Colonic mucosa (tissue), 4 donors: ENCODE measurements at regions not wholly inside any gene's neighbourhood (a gene's known extent, or its start where the extent isn't known, plus 50 kb on each side); places are given as distances from the start of the nearest gene placed in this dataset.

Source experiments
- DNase-seq: peaks from one replicate; pipeline ENCODE4 v3.0.0-alpha.2; 2020
- H3K27ac ChIP-seq: fragments of 200-600 bp; one replicate; pipeline ENCODE4 v1.8.0; 2021
- H3K27me3 ChIP-seq: fragments of 200-600 bp; one replicate; pipeline ENCODE4 v1.8.0; 2021
- H3K36me3 ChIP-seq: fragments of 200-600 bp; one replicate; pipeline ENCODE4 v1.8.0; 2021
- H3K4me1 ChIP-seq: fragments of 200-600 bp; one replicate; pipeline ENCODE4 v1.8.0; 2021; ENCODE audit warnings: mild to moderate bottlenecking
- H3K4me3 ChIP-seq: fragments of 200-600 bp; one replicate; pipeline ENCODE4 v1.8.0; 2021
- H3K9ac ChIP-seq, 2 donors: one replicate each; pipeline ENCODE4 v1.7.0; 2013; ENCODE audit warnings: control low read depth in 2 of 2, low read depth in 2 of 2, low read length in 2 of 2
- H3K9me3 ChIP-seq: fragments of 200-600 bp; one replicate; pipeline ENCODE4 v1.8.0; 2021
- intact Hi-C: fragments of 100-400 bp; cut with DNase I; formaldehyde crosslinking; loops from one replicate; pipeline ENCODE4 v1.14.1; 2022
- TF ChIP-seq, protein P1 (sequence below): fragments of 200-600 bp; IDR thresholded peaks from one replicate; pipeline ENCODE4 v1.8.0; 2022; ENCODE audit warnings: antibody characterized with exemption, mild to moderate bottlenecking
- donor health status: healthy.
- donor health status: DM: no; HTN: no; CAD: no.
- donor health status: DM: no; HTN: no; CAD: no.

DNA sequence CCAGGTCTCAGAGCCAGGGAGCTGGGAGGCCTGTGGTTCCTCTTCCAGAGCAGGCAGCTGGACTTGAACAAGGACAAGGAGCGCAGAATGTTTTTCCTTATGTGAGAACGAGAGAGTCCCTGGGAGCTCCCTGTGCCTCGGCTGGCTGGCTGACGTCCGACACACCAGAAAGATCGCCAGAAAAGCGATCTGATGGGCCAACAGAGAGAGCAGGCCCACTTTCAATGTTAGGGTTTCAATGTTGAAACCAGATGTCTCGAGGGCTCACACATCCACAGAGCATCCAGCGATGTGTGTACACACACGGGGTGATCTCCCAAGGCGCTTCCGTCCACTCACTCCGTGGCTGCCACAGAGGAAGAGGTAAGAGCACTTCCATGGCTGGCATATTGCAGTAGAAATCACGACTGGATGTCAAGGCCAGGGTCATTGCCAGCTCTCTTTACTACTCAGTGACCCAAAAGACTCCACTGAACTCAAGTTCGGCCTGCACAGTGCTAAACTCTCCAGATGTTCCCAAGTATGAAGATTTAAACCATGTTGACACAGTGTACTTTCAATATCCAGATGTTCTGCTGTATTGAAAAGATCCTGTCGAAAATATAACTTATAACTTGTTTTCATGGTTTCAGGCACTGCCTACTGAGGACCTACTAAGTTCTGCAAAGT, 70.8 kb upstream of the FOXC1 start:
- Histone ChIP-seq H3K27me3 (no peaks in the 10 kb centered on the region), H3K9ac (no peak overlapping the region), H3K36me3 (no peaks in the 10 kb centered on the region), H3K27ac (no peak overlapping the region), H3K9me3 (no peaks in the 10 kb centered on the region), H3K4me3 (no peak overlapping the region), H3K4me1 (no peaks in the 10 kb centered on the region)
- DNase-seq, result no peak
- intact Hi-C loops, result no loop called here
- TF ChIP-seq, protein P1, sequence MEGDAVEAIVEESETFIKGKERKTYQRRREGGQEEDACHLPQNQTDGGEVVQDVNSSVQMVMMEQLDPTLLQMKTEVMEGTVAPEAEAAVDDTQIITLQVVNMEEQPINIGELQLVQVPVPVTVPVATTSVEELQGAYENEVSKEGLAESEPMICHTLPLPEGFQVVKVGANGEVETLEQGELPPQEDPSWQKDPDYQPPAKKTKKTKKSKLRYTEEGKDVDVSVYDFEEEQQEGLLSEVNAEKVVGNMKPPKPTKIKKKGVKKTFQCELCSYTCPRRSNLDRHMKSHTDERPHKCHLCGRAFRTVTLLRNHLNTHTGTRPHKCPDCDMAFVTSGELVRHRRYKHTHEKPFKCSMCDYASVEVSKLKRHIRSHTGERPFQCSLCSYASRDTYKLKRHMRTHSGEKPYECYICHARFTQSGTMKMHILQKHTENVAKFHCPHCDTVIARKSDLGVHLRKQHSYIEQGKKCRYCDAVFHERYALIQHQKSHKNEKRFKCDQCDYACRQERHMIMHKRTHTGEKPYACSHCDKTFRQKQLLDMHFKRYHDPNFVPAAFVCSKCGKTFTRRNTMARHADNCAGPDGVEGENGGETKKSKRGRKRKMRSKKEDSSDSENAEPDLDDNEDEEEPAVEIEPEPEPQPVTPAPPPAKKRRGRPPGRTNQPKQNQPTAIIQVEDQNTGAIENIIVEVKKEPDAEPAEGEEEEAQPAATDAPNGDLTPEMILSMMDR, result no peak

DNA sequence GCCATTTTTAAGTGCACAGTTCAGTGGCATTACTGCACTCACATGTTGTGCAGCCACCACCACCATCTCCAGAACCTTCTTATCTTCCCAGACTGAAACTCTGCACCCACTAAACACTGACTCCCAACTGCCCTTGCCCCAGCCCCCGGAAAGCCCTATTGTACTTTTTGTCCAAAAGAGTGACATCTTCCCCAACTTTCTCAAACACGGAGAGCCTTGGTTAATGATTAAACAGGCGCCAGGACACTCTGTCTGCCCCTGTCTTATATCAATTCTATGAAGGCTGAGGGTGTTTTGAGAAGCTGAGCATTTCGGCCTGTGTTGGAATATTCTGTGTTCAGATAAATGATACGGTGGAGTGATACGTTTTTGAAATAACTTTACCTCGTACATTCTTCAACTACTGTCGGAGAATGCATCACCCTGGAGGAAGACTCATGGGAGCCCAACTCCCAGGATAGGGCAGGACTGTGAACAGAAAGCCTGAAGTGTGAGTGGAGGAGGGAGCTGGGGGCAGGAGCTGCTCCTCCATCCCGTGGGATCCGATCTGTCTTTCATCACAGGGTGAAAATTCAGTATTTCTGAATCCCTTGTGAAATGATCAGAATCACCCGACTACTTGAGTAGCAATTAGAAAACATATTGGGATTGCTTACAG, 68.7 kb upstream of the FOXC1 start:
- H3K9ac ChIP-seq, result no peak overlapping the region
- TF ChIP-seq, protein P1, result no peak
- H3K4me1 ChIP-seq, result no peaks in the 10 kb centered on the region
- H3K27me3 ChIP-seq, result no peaks in the 10 kb centered on the region
- no peak overlapping the region for H3K4me3 ChIP-seq
- DNase-seq, result no peak
- no peaks in the 10 kb centered on the region for H3K9me3 ChIP-seq
- no peak overlapping the region for H3K27ac ChIP-seq
- no peaks in the 10 kb centered on the region for H3K36me3 ChIP-seq
- intact Hi-C loops, result no loop called here

DNA sequence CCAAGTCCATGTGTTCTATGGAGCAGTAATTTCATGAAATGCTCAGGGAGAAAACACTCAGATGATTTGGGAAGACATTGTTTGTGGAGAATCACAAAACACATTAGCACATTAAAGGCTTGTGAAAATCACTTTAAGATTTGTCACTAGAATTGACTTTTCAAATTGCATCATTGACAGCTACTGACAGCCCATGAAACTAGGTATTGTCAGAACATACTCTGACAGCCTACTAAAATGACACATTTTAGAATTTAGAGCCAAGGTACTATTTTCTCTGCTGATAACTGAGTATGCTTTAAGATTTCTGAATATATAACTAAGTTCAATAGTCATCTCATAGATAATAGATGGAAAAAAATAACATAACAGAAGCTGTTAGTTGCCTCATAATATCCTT, 67.4 kb upstream of the FOXC1 start:
- no peaks in the 10 kb centered on the region for H3K4me1 ChIP-seq
- intact Hi-C loops, result no loop called here
- H3K36me3 ChIP-seq, result no peaks in the 10 kb centered on the region
- no peak for DNase-seq
- no peak overlapping the region for H3K9ac ChIP-seq
- H3K4me3 ChIP-seq, result no peak overlapping the region
- H3K9me3 ChIP-seq, result no peaks in the 10 kb centered on the region
- TF ChIP-seq, protein P1, result no peak
- no peak overlapping the region for H3K27ac ChIP-seq
- no peaks in the 10 kb centered on the region for H3K27me3 ChIP-seq

DNA sequence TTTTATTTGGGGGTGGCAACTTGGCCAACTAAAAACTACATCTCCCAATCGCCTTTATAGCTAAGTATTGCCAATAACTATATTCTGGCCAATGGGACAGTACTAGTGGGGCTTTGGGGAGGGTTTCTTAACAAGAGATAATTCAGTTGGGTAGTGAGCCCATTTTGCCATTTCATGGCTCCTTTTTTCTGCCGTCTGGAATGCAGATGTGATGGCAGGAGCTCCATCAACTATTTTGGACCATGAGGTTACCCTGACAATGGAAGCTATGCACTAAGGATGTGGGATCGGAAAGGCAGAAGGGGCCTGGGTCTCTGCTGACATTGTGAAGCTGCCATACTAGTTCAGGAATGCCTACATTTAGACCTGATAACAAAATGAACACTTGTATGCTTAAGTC, 67.0 kb upstream of the FOXC1 start:
- DNase-seq, result no peak
- no peak overlapping the region for H3K4me3 ChIP-seq
- H3K4me1 ChIP-seq, result no peaks in the 10 kb centered on the region
- H3K9me3 ChIP-seq, result no peaks in the 10 kb centered on the region
- no peaks in the 10 kb centered on the region for H3K36me3 ChIP-seq
- intact Hi-C loops, result no loop called here
- H3K9ac ChIP-seq, result no peak overlapping the region
- TF ChIP-seq, protein P1, result no peak
- no peaks in the 10 kb centered on the region for H3K27me3 ChIP-seq
- no peak overlapping the region for H3K27ac ChIP-seq

DNA sequence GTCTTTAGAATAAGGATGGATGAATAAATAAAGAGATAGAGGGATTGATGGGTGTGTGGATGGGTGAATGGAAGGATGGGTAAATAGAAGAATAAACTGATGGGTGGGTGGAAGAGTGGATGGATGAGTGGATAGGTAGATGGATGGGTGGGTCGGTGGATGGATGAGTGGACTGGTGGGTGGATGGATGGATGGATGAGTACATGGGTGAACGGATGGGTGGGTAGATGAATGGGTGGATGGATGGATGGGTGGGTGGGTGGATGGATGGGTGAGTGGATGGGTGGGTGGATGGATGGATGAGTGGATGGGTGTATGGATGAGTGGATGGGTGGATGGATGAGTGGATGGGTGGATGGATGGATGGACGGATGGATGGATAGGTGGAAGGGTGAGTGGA, 65.7 kb upstream of the FOXC1 start:
- H3K27me3 ChIP-seq, result no peaks in the 10 kb centered on the region
- H3K4me3 ChIP-seq, result no peak overlapping the region
- H3K27ac ChIP-seq, result no peak overlapping the region
- no peak overlapping the region for H3K9ac ChIP-seq
- H3K36me3 ChIP-seq, result no peaks in the 10 kb centered on the region
- H3K4me1 ChIP-seq, result no peaks in the 10 kb centered on the region
- TF ChIP-seq, protein P1, result no peak
- no peak for DNase-seq
- intact Hi-C loops, result no loop called here
- H3K9me3 ChIP-seq, result no peaks in the 10 kb centered on the region
